Endodermal cell (in vitro differentiated cells): ENCODE measurements at regions not wholly inside any gene's neighbourhood (a gene's known extent, or its start where the extent isn't known, plus 50 kb on each side); places are given as distances from the start of the nearest gene placed in this dataset.
A peak's percentile ranks its signal among the peaks of the same experiment; 100 is the strongest.

Source experiments
- DNase-seq: peaks from one replicate; pipeline ENCODE4 v3.0.0-alpha.2; 2017
- H3K27ac ChIP-seq: 2 replicates; pipeline ENCODE4 v1.5.1; 2013; ENCODE audit warnings: mild to moderate bottlenecking, low read depth, low read length, moderate library complexity
- H3K27me3 ChIP-seq: 2 replicates; pipeline ENCODE4 v1.6.1; 2013; ENCODE audit warnings: mild to moderate bottlenecking, low read length, moderate library complexity; ENCODE audit not compliant: insufficient read depth, control insufficient read depth, poor library complexity, severe bottlenecking
- H3K36me3 ChIP-seq: 2 replicates; pipeline ENCODE4 v1.7.0; 2013; ENCODE audit warnings: mild to moderate bottlenecking, low read length, moderate library complexity; ENCODE audit not compliant: control insufficient read depth, insufficient read depth
- H3K4me1 ChIP-seq: one replicate; pipeline ENCODE4 v1.7.0; 2013; ENCODE audit warnings: low read length; ENCODE audit not compliant: control insufficient read depth, insufficient read depth
- H3K4me3 ChIP-seq: 2 replicates; pipeline ENCODE4 v1.5.1; 2013; ENCODE audit warnings: mild to moderate bottlenecking, low read length, moderate library complexity
- H3K9ac ChIP-seq: 2 replicates; pipeline ENCODE4 v1.6.1; 2013; ENCODE audit warnings: mild to moderate bottlenecking, low read length, moderate library complexity; ENCODE audit not compliant: poor library complexity, severe bottlenecking; ENCODE audit errors: extremely low read depth
- H3K9me3 ChIP-seq: 2 replicates; pipeline ENCODE4 v1.6.1; 2013; ENCODE audit warnings: mild to moderate bottlenecking, low read length, moderate library complexity; ENCODE audit not compliant: control insufficient read depth
- H3K27ac Mint-ChIP-seq: 2 replicates; pipeline ENCODE4 v1.8.0; 2020; ENCODE audit warnings: mixed read lengths
- H3K27me3 Mint-ChIP-seq: 2 replicates; pipeline ENCODE4 v1.8.0; 2021; ENCODE audit warnings: mild to moderate bottlenecking, mixed read lengths; ENCODE audit not compliant: insufficient read depth
- H3K36me3 Mint-ChIP-seq: 2 replicates; pipeline ENCODE4 v1.8.0; 2020; ENCODE audit warnings: low read depth, mixed read lengths
- H3K4me1 Mint-ChIP-seq: 2 replicates; pipeline ENCODE4 v1.8.0; 2020; ENCODE audit warnings: mixed read lengths
- H3K4me3 Mint-ChIP-seq: 2 replicates; pipeline ENCODE4 v1.8.0; 2020; ENCODE audit warnings: mild to moderate bottlenecking, moderate library complexity, mixed read lengths
- H3K9me3 Mint-ChIP-seq: 2 replicates; pipeline ENCODE4 v1.8.0; 2020; ENCODE audit warnings: mild to moderate bottlenecking, mixed read lengths
- WGBS, 2 experiments: methylation state at CpG; one replicate each; pipeline versions ENCODE4 v1.1.5 to v1.1.7; 2013; ENCODE audit warnings: missing lambda C conversion rate in 2 of 2, mixed read lengths in 1 of 2; ENCODE audit not compliant: insufficient coverage in 1 of 2, insufficient read length in 1 of 2; 5-methylcytosine and 5-hydroxymethylcytosine counted together
- TF ChIP-seq, protein P1 (sequence below): fragments of 200-600 bp; sonication (generic); conservative IDR thresholded peaks from 2 replicates; pipeline ENCODE4 v1.5.0; 2021; ENCODE audit warnings: antibody characterized with exemption, mild to moderate bottlenecking

DNA sequence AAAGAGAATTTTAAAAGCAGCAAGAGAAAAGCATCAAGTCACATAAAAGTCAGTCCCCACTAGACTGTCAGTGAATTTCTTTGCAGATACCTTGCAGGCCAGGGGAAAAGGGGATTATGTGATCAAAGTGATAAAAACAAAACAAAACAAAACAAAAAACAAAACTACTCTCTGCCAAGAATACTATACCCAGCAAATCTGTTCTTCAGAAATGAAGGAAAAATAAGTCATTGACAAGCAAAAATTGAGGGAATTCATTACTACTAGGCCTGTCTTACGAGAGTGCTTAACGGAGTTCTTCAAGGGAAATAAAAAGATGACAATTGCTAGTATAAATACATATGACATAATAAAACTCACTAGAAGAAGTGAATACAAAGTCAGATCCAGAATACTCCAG is 245.5 kb upstream of the CHST9 start:
- no peak overlapping the region for H3K27ac ChIP-seq
- no peak overlapping the region for H3K4me3 ChIP-seq
- TF ChIP-seq, protein P1, sequence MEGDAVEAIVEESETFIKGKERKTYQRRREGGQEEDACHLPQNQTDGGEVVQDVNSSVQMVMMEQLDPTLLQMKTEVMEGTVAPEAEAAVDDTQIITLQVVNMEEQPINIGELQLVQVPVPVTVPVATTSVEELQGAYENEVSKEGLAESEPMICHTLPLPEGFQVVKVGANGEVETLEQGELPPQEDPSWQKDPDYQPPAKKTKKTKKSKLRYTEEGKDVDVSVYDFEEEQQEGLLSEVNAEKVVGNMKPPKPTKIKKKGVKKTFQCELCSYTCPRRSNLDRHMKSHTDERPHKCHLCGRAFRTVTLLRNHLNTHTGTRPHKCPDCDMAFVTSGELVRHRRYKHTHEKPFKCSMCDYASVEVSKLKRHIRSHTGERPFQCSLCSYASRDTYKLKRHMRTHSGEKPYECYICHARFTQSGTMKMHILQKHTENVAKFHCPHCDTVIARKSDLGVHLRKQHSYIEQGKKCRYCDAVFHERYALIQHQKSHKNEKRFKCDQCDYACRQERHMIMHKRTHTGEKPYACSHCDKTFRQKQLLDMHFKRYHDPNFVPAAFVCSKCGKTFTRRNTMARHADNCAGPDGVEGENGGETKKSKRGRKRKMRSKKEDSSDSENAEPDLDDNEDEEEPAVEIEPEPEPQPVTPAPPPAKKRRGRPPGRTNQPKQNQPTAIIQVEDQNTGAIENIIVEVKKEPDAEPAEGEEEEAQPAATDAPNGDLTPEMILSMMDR: no peak
- 86% methylated on average over 1 of the region's 2 CpGs; no CpG with 5 or more reads in 1 of the 2 experiments for WGBS, 2 experiments
- no peak overlapping the region for H3K9ac ChIP-seq
- H3K36me3 ChIP-seq: no peaks in the 10 kb centered on the region
- Mint-ChIP-seq H3K9me3 (peaks cover 9% of the 10 kb centered on the region), H3K27ac (no peak overlapping the region), H3K4me1 (peaks cover 9% of the 10 kb centered on the region), H3K27me3 (peaks cover 13% of the 10 kb centered on the region), H3K4me3 (no peak overlapping the region), H3K36me3 (no peaks in the 10 kb centered on the region)
- H3K4me1 ChIP-seq: no peaks in the 10 kb centered on the region
- DNase-seq: no peak
- peaks cover 10% of the 10 kb centered on the region for H3K9me3 ChIP-seq
- H3K27me3 ChIP-seq: no peaks in the 10 kb centered on the region

DNA sequence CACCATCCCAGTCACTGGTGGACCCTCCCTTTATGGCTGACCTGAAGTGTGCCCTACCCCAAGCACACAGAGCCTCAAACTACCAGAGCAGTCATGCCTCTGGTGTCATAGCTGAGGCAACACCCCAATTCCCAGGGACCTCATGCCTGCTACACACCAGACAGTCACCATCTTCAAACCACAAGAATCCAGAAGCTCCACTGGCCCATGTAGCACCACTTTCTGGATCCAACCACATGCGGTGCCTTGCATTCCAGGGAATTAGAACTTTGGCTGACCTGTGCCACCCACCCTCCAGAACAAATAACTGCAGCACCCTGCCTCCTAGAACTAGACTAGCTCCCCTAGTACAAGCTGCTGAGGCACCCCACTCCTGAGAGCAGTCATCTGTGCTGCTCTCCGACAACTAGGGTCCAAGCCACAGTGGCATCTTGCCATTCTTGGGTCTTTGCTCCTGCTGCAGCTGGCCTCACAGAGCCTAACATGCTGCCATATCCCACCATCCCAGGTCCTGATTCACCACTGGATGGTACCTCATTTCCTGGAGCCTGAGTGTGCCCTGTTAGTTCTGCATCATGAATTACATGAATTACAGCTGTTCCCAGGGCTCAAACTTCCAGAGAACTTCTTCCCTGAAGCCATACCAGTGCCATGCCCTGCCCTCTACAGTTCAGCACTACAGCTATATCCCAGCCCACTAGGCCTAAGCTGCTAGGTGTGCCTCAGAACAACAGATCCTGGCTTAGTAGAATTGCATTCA is 243.8 kb upstream of the CHST9 start:
- WGBS, 2 experiments: 96 to 100% methylated on average over 1 to 2 of the region's 2 CpGs
- H3K27ac Mint-ChIP-seq: no peak overlapping the region

DNA sequence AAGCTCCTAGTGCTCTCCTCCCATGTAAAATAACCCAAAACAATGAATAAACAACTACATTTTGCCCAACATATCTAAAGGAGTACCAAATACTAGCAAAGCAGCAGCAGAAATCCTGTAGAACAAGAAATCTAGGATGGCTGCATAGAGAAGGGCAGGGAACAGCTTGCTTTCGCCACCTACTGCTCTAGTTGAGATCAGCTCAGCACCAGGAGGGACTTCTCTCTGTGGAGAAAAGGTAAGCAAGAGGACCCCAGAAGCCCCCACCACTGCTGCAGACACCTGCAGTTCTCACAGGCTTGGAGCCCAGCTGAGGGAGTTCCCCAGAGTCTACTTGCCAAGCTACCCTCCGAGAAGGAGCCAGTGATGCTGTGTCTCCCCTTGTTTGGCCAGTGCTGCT is 243.0 kb upstream of the CHST9 start:
- Mint-ChIP-seq H3K4me3 (no peak overlapping the region), H3K27ac (no peak overlapping the region), H3K4me1 (peaks cover 9% of the 10 kb centered on the region), H3K36me3 (no peaks in the 10 kb centered on the region), H3K27me3 (peaks cover 13% of the 10 kb centered on the region), H3K9me3 (peaks cover 9% of the 10 kb centered on the region)
- peak; percentile 60 for DNase-seq
- H3K4me3 ChIP-seq: no peak overlapping the region
- TF ChIP-seq, protein P1: peak; percentile 62
- no peaks in the 10 kb centered on the region for H3K27me3 ChIP-seq
- no peak overlapping the region for H3K9ac ChIP-seq
- 86 to 94% methylated on average over 2 of the region's 2 CpGs for WGBS, 2 experiments
- no peaks in the 10 kb centered on the region for H3K36me3 ChIP-seq
- no peak overlapping the region for H3K27ac ChIP-seq
- H3K9me3 ChIP-seq: peaks cover 10% of the 10 kb centered on the region
- no peaks in the 10 kb centered on the region for H3K4me1 ChIP-seq

More for the DNA sequence above, 243.8 kb upstream of the CHST9 start:
- no peaks in the 10 kb centered on the region for H3K36me3 ChIP-seq
- Mint-ChIP-seq H3K4me1 (peaks cover 9% of the 10 kb centered on the region), H3K9me3 (peaks cover 9% of the 10 kb centered on the region), H3K4me3 (no peak overlapping the region), H3K27me3 (peaks cover 13% of the 10 kb centered on the region), H3K36me3 (no peaks in the 10 kb centered on the region)
- TF ChIP-seq, protein P1: no peak
- DNase-seq: no peak
- no peaks in the 10 kb centered on the region for H3K27me3 ChIP-seq
- no peak overlapping the region for H3K27ac ChIP-seq
- peaks cover 10% of the 10 kb centered on the region for H3K9me3 ChIP-seq
- no peaks in the 10 kb centered on the region for H3K4me1 ChIP-seq
- H3K4me3 ChIP-seq: no peak overlapping the region
- no peak overlapping the region for H3K9ac ChIP-seq
